ENCODE measurements at regions not wholly inside any gene's neighbourhood (a gene's known extent, or its start where the extent isn't known, plus 50 kb on each side); places are given as distances from the start of the nearest gene placed in this dataset.

DNA sequence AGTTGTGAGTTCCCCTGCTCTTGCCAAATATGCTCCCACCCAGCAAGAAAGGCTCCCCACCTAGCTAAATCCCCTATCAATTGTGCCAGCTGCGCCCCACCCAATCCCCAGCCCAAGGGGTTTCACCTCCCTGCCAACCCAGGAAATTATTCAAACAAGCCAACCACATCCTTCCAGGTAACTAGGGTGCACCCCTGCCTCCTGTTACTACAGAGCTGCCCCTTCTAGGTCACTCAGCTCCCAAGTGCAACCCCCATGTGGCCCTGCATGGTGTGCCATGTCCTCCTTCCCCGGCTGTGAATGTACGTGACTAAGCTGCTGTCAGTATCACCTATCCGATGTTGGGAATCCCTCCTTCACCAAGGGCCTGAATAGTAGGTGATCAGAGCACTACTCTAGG, 91.2 kb upstream of the LDAH start:
- DNase-seq (ENCODE audit: low spot score), result no peak

DNA sequence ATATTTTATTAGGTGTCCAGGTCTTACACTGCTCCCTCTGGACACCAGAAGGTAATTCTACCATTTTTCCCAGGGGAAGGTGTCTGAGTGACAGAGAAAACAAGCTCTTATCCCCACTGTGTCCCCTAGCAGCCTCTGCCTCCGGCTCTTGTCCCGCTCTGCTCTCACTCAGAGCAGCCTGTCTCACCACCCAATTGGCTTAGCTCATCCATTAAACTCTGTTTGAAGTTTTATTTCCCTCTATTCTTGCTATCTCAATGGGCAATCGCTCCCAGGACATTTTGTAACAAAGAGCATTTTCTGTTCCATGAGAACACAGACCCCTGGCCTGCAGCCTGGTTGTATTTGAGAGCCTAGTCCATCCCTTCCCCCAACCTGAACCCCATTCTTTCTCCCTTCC, 90.6 kb upstream of the LDAH start:
- DNase-seq (ENCODE audit: low spot score), result no peak

DNA sequence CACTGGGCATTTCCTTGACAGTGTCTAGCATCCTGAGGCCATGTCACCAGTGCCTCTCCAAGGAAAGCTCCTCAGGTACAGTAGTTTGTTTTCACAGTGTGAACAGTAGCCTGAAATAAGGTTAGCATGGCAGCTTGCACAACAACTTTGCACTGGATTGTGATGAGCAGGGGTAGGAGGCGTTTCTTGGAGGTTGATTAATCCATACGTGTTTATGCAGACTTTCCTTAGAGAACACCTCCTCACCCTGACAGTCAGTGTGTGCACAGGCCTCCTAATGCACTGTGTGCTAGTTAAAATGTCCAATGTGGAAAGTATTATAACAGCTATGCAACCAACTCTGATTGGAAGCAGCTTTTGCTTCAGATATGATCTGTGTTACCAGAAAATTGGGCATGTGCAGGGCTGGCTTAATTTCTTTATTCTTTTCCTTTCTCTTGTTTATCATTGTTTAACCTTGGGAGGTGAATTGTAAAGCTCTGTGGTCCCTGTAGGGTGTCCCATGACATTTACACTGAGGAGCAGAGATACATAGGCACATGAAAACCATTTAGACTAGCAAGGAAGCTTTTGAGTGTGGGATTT, 77.2 kb upstream of the LDAH start:
- no peak for DNase-seq (ENCODE audit: low spot score)

DNA sequence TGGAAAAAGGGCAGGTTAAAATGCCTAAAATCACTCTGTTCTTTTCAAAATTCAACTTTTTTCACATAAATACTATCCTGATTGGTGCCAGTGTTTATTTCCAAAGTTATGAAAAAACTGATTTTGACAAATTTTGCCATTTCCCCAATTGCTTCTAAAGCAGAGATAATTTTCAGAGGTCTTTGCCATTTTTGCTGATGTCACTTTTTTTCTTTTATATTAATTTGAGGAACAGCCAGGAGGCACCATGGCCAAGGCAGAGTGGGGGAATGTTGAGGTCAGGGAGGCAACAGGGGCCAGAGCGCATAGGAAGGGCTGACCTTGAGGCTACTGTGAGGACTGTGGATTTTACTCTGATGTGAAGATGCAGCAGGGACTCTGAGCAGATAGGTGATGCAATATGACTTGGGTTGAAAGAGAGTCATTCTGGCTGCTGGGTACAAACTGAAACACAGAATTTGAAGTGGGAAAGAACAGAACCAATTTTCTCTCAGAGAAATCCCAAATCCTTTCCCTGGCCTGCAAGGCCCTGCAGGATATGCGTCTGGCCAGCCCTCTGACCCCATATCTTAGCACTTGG, 75.1 kb upstream of the LDAH start:
- DNase-seq (ENCODE audit: low spot score), result no peak

DNA sequence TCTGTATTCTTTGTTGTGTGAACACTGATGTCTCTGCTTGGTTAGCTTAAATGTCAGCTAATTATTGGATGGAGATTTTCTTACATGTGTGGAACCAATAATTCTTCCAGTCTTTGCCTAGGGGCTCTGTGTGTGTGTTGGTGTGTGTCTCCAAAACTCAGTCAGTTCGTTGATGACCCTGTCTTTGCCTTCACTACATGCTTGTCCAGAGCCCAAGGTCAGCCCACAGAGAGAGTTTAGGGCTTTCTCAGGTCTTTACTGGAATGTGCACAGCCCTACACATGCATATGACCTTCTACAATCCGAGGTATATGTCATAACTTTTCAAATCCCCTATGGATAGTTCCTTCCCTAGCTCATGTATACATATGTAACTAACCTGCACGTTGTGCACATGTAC, 74.1 kb upstream of the LDAH start:
- DNase-seq (ENCODE audit: low spot score), result no peak

DNA sequence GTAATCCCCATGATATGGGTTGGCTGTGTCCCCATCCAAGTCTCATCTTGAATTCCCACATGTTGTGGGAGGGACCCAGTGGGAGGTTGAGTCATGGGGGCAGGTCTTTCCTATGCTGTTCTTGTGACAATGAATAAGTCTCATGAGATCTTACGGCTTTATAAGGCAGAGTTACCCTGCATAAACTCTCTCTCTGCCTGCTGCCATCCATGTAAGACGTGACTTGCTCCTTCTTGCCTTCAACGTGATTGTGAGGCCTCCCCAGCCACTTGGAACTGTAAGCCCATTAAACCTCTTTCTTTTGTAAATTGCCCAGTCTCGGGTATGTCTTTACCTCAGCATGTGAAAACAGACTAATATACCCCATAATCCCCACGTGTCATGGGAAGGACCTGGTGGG, 61.9 kb upstream of the LDAH start:
- DNase-seq (ENCODE audit: low spot score), result no peak

DNA sequence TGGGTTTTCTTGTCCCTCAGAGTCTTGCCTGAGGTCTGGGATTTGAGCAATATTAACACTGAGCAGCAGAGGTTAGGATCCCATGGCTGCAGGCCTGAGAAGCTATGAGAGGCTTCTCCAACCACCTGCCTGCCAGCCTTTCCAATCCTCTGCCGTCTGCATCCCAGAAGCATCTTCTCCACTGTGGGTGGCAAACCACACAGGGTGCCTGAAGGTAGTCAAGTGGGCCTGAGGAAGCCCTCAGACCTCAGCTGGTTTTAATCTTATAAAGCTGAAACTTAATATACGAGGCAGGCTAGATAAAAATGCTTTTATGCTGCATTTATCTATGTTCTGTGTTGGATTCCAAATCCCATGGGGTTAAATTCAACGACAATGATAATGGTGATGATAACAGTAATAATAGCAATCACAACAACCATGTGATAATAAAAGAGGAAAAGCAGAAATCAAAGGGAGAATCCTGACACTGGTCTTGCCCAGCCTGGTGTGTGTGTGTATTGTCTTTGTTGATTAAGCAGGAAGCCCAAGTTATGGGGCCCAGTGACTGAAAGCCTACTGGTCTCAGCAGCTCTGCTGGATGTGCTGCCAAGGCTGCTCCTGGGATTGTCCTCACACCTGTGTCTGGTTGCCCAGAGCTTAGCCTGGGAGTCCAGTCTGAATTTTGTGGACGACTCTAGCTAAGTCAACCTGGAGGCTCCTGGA, 59.7 kb upstream of the LDAH start:
- no peak for DNase-seq (ENCODE audit: low spot score)

DNA sequence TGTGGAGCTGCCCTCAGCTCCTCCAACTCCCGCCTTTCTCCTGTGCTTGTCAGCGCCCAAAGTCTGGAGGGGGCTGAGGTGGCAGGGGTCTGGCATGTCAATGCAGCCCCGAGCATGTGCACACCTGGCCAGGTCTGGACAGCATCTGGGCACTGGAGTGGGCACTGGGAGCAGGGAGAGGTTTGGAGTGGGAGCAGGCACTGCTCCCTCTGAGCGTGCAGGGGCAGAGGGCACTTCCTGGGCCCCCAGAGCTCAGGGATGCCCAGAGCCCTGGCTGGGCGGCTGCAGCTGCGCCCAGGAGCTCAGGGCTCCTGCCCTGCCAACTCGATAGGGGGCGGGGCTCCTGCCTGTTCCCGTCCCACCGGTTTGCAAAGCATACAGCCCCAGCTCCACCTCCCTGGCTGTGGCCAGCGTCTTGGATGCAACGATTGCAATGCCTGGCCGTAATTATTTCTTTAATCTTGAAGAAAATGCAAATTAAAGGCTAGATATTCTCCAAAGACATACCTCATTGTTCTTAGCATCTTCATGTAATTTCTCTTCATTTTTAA, 57.4 kb upstream of the LDAH start:
- DNase-seq (ENCODE audit: low spot score), result no peak

DNA sequence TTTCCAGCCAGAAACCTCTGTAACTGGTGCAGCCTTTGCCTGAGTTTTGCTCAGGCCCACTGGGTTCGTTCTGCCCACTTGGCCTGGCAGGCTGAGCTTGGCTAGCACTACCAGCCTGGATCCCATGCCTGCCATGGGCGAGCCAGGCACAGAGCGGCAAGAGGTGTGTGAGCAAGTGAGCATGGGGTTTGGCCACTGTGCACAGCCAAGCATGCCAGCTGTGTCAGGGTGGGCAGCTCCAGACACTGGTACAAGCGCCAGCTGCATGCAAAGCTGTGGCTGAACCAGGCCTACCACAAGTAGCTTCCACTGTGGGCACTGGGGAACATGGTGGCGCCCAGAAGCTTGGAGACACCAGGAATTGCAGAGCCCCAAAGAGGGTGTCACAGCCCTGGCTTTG, 56.3 kb upstream of the LDAH start:
- no peak for DNase-seq (ENCODE audit: low spot score)

DNA sequence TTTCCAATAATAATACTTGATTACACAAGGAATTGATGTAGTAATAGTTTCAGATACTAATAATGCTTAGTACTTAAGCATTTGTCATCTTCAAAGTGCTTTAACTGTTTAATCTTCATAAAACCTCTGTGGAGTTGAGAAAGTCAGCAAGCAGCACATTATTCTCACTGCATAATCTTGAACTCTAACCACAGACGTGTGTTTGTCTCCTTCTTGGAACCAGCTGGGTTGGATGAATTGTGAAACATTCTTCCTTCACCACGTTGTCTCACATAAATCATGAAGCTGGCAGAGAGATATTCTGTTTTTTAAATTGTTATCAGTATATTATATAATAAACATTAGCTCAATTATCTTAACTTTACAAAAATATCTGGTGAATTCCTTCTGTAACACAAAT, 55.1 kb upstream of the LDAH start:
- DNase-seq (ENCODE audit: low spot score), result peak; percentile 7

Data from putamen (tissue), 1 donor.